ENCODE measurements at regions not wholly inside any gene's neighbourhood (a gene's known extent, or its start where the extent isn't known, plus 50 kb on each side); places are given as distances from the start of the nearest gene placed in this dataset.

GRCh38 chr6:4191271-4191721 lies 55.9 kb upstream of the ECI2 start:
- no peak for DNase-seq (ENCODE audit: low spot score)

- DNase-seq (ENCODE audit: low spot score): no peak
Measured at GRCh38 chr6:4189249-4189648, 53.9 kb upstream of the ECI2 start.

- DNase-seq (ENCODE audit: low spot score): no peak
Measured at GRCh38 chr6:4188801-4189200, 53.4 kb upstream of the ECI2 start.

GRCh38 chr6:4187480-4187879 lies 52.1 kb upstream of the ECI2 start:
- DNase-seq (ENCODE audit: low spot score): no peak

- no peak for DNase-seq (ENCODE audit: low spot score)
Measured at GRCh38 chr6:4186385-4186784, 51.0 kb upstream of the ECI2 start.

GRCh38 chr6:4185846-4186245 lies 50.5 kb upstream of the ECI2 start:
- DNase-seq (ENCODE audit: low spot score): no peak

- DNase-seq (ENCODE audit: low spot score): no peak
Measured at GRCh38 chr6:4185419-4185818, 50.0 kb upstream of the ECI2 start.

All from cerebellar cortex (tissue), 1 donor.